Stimulated activated CD8-positive, alpha-beta memory T cell treated with anti-CD3 and anti-CD28 coated beads, Interleukin-7, amount 100 ng/mL, for 1 hour (primary cell): ENCODE measurements at regions not wholly inside any gene's neighbourhood (a gene's known extent, or its start where the extent isn't known, plus 50 kb on each side); places are given as distances from the start of the nearest gene placed in this dataset.

Experiments
- DNase-seq, 2 donors: peaks; one replicate each; pipeline ENCODE4 v3.0.0-alpha.2; 2020; ENCODE audit warnings: low read depth in 2 of 2

DNA sequence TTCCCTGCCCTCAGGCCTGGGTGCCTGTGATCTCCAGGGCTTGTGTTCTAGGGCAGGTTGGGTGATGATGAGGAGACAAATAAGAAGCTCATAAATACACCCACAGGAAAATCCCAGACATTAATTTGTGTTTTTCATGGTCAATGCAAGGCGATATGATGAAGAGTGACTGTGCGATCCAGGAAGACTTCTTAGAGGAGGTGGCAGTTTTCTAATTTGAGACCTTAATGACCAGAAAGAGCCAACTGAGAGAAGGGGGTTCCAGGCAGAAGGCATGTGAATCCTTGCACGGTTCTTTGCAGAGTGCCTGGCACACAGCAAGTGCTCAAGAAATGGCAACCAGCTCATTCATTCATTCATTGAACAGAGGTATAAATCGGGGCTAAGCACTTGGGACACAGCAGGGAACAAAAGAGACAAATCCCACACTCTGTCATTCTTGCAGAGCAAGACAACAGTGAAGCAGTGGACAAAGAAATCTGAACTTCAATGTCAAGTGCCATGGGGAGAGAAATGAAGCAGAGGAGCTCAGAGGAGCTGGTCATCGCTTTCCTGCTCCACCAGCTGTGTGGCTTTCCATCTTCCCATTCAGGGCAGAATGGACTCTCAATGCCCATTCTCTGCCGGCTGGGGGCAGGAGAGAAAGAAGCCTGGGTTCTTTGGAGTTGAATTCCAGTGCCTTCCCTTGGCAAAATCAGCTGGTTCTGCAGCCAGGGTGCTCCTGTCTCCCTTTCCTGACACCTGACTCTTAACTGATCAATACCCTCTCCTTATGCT, 128.3 kb downstream of the AACS start:
- no peak for DNase-seq

DNA sequence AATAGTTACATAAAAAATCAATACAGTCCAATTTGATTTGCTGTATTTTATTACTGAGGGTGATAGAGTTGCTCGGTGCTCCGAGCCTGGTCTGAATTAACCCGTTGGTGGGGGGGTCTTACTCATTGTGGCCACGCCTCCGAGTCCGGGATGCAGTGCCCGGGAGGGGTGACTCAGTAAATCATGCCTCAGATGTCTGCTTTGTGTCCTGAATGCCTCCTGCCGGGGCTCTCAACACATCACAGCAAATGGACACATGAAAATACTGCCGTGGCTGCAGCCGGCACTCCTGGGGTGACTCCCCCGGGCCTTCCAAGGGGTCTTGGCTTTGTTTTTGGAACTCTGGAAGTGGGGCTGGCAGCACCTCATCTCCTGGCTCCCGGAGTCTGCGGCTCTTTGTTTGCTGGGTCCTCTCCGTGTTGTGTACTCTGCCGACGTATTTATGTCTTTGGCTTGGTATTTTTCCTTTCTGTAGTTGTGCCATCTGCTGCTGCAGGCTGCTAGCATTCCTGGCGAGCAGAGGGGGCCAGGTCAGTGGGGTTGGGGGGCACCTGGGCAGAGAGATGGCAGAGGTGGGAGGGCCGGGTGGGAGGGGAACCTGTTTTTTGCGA, 129.0 kb downstream of the AACS start:
- DNase-seq: no peak

DNA sequence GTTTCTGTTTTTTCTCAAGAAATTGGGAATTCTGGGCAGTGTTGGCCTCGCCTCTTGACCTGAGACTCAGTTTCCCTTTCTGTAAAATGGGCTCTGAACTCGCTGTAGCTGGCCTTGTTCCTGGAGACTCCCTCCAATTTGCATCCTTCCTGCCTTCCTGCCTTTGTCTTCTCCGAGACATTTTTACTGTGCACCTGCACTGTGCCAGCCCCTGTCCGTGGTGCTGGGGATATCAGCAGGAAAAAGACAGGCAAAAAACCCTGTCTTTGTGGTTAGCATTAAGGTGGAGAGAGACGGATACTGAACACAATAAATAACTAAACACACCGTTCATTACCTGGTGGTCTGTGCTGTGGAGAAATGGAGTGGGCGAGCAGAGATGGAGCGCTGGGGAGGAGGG, 129.8 kb downstream of the AACS start:
- DNase-seq: no peak

DNA sequence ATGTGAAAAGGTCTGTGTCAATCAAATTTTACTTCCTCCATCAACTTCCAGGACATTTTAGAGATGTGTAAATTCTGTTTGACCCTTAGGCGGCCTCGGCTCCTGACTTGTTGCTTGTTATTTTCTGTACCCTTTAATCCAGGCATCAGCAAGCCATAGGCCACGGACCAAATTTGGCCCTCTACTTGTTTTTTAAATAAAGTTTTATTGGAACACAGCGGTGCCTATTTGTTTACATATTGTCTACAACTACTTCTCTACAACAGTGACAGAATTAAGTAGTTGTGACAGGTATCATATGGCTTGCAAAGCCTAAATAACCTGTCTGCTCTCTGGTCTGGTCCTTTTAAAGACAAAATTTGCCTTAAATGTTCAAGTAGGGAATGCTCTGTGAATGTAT, 132.1 kb downstream of the AACS start:
- DNase-seq: no peak

DNA sequence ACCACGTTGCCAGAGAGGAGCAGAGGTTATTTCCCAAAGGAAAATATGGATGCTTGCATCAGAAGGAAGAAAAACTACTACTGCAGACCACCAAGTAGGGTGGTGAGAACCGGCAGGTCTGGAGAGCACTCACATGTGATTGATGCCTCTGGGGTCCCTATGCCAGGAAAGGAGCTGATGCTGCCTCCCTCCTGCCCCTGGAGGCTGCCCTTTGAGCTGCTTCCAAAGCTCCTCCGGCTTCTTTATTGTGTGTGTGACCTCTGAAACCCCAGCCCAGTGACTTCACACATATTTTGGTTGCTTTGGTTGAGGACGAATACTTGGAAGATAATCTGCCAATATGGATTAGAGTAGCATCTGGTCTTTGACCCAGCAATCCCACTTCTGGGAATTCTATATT, 133.4 kb downstream of the AACS start:
- no peak for DNase-seq

DNA sequence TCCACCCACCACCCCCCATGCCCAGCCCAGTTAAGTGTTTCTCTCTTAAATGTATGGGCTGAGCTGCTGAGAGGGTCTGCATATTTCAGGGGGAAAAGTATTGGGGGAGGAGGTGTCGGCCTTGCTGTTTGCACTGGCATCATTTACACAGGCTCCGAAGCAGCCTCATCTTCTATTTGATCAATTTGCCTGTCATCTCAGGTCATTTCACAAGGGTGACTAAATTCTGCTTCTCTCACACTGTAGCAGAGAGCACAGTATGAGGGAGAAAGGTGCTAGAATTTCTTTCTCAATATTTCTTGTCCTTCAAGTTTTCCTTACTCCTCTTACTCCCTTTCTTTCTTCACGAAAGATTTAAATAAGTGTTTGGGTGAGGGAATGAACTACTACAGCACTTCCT, 135.9 kb downstream of the AACS start:
- DNase-seq: no peak

DNA sequence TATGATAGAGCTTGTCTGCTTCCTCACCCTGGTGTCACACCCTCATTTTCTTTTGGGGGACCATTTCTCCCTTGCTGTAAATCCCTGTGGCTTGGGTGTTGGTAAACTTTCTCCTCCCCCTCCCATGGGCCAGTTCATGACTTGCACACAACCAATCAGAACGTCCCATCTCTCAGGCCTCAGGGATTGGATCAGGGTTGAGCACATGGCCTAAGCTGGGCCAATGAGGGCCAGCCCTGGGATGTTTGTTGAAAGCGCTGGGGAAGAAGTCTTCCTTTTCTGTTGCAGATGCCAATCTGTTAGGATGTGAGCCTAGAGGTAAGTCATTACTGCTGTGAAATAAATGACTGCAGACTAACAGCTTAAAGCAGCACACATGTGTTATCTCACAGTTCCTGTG, 136.7 kb downstream of the AACS start:
- DNase-seq: no peak

DNA sequence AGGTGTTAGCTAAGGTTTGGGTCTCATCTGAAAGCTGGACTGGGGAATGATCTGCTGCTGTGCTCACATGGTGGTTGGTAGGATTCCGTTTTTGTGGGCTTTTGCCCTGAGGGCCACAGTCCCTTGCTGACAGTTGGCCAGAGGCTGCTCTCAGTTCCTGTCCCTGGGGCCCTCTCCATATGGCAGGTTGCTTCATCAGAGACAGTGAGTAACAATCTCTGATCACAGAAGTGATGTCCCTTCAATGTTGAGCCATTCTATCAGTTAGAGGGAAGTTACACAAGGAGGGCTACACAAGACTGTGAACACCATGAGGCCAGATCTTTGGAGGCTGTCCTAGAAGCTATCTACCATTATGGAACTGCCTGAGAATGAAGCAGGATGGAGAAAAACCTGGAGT, 137.2 kb downstream of the AACS start:
- DNase-seq: no peak

DNA sequence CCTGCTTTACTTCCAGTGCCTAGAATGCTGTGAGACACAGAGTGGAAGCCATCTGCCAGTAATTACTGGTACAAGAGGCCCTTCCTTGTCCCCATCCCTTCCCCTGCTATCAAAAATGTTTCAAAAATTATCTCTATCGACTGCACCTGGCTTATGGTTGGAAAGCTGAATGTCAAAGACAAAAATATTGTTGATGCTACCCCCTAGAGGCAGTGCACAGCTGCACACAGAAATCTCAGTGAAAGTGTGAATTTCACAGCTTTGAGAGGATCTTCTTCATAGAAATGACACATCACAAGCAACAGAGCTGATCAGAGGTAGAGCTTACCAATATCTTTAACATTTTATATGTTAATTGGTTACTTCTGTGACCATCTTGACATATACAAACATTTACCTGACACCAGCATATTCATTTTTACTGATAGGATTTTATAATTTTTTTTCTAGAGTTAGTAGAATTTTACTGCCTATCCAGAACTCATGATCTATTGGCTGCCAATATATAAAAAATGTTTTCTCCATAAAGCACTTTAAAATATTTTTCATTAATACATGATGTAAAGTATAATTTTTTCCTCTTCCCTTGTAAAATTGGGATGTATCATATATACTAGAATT, 138.0 kb downstream of the AACS start:
- DNase-seq: no peak

DNA sequence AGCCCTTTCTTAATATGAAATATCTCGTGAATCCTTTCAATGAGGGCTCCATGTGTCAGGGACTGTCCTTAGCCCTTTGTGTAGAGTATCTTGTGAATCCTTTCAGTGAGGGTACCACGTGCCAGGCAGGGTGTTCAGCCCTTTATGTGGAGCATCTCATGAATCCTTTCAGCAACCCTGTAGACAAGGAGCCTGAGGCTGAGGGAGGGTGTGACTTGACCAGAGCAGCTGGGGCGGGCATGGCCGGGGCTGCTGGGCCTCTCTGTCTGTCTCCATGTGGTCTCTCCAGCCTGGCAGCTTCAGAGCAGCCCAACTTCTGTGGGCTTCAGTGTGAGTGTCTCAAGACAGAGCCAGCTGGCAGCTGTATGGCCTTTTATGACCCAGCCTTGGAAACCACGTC, 140.2 kb downstream of the AACS start:
- no peak for DNase-seq

DNA sequence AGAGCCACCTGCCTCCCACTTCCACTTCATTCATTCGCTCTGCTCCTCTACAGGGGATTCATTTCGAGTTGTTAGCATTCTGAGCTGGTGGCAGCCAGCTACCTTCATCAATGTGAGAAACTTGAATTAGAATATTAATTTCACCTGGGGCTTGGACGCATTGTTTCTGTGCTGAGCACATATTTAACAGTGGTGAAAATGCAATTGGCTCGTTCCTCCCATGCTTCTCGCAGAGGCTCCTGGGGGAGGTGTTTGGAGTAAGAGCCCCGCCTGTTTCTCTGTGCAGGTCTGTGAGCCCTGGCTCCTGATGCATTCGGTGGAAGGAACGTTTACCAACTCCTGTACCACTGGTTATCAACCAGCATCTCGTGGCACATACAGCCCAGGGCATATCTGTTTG, 141.5 kb downstream of the AACS start:
- DNase-seq: no peak

DNA sequence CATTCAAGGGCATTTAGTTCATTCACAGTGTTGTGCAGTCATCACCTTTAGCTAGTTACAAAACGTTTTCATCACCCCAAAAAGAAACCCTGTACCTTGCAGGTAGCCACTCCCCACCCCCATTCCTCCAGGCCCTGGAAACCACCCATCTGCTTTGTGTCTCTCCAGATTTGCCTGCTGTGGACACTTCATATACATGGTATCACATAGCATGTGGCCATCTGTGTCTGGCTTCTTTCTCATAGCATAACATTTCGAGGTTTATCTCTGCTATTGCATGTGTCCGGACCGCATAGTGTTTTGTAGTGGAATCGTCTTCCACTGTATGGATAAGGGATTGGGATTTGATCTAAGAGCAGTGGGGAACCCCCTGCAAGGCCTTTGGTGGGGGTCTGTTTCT, 143.1 kb downstream of the AACS start:
- DNase-seq: no peak

DNA sequence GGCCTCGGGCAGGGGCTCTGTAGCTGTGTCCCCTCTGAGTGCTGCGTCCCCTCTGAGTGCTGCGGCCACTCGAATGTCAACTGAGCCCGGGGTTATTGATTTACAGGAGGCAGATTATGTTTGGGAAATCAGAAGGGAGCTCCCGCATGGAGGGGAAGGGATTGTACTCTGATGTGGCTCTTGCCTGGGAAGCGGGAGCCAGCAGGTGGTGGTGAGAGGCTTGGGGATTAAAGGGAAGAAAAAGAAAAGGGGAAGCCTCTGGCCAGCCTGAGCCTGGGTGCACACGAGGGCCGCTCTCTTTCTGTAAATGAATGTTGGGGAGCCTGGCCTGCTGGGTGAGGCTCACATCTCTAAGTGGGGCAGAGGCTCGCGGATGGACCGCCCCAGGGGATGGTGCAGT, 143.7 kb downstream of the AACS start:
- DNase-seq: no peak

DNA sequence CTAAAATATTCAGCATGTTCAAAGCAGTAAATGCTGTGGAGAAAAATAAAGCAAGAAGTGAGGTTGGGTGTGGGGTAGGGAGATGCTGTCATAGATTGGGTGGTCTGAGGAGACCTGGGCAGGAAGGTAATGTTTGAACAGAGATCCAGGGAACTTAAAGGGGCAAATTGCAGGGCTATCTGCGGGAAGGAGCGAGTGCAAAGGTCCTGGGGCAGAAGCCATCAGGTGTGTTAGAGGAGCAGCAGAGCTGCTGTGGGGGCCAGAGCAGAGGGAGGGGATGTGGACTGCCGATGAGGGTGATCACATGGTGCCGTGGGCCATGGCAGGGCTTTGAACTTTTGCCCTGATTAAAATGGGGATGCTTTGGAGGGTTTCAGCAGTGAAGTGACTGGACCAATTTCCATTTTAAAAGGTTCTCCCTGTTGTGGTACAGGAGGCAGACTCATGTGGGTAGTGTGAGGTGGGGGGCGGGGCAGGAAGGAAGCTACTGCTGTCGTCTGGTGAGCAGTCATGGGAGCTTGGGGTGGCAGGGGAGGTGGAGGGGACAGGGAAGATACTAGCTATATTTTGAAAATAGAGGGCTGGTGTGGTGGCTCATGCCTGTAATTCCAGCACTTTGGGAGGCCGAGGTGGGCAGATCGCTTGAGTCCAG, 145.0 kb downstream of the AACS start:
- no peak for DNase-seq

DNA sequence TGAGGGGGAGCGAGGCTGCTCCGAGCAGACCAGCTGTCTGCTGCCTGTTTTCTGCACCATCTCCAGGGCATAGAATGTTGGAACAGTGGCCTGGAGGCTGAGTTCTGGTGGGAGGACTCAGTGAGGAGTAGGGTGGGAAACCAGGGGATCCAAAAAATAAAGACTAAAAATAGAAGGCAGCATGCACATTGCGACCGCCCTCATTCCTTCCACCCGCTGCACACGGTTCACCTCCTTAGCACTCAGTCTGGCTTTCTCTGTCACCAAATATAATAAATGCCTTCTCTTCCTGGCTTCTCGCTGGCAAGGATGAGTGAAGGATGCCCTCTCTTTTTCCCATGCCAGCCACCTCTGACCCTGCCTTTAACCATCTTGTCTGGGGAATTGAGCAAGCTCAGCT, 146.2 kb downstream of the AACS start:
- no peak for DNase-seq

DNA sequence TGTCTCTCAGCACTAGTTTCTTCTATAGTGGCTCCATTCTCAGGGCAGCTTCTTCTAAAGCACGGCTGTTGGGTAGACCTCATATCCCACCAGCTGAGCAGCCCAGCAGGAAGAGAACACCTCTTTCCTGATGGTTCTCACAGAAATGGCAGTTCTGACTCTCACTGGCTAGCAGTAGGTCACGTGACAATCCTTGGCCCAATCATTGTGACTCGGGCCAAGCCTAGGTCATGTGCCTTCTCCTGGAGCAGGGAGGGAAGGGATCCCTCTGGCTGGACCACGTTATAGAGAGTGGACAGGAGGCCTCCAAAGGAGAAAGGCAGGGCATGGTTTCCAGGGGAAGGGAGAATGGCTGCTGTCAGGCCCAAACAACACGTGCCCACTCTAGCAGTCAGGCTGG, 149.1 kb downstream of the AACS start:
- no peak for DNase-seq

DNA sequence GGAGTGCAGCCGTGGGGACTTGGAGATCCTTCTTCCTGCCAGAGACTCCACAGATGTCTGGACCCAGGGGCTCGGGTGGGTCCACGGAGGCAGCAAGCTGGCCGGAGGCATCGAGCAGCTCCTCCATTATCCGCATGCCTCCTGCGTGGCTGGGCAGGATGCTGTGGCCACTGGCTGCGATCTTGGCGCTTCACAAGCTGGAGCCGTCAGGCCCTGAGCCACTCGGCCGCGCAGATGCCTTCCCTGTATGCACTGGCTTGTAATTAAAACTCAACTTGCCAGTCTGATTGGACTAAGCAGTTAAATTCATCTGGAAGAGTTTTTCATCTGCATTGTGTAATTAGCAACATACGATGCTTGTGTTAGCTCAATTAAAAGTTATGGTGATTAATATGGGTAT, 151.5 kb downstream of the AACS start:
- DNase-seq: no peak

DNA sequence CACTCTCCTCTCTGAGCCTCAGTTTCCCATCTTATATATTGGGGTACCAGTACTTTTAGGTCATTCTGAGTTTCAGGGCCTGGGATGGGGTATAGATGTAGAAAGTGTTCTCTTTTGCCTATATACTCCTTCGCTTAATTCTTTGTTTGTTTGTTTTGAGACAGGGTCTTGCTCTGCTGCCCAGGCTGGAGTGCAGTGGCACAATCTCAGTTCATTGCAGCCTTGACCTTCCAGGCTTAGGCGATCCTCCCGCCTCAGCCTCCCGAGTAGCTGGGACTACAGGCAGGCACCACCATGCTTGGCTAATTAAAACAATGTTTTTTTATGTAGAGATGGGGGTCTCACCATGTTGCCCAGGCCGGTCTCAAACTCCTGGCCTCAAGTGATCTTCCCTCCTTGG, 152.1 kb downstream of the AACS start:
- DNase-seq: no peak

DNA sequence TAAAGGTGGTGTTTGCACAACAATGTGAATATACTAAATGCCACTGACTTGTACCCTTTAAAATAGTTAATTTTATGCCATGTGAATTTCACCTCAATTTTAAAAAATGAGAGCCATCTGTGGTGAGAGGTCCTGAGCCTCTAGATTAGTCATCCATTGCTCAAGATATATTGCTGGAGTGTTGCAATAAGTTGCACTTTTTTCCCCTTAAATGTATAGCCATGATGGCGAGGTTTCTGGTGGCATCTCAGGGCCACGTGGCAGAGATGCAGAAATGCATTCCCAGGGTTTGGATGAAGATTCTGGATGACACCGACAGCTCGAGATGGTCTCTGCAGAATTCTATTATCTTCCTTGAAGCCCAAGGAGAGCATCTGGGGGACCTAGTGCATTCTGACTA, 153.7 kb downstream of the AACS start:
- DNase-seq: no peak

DNA sequence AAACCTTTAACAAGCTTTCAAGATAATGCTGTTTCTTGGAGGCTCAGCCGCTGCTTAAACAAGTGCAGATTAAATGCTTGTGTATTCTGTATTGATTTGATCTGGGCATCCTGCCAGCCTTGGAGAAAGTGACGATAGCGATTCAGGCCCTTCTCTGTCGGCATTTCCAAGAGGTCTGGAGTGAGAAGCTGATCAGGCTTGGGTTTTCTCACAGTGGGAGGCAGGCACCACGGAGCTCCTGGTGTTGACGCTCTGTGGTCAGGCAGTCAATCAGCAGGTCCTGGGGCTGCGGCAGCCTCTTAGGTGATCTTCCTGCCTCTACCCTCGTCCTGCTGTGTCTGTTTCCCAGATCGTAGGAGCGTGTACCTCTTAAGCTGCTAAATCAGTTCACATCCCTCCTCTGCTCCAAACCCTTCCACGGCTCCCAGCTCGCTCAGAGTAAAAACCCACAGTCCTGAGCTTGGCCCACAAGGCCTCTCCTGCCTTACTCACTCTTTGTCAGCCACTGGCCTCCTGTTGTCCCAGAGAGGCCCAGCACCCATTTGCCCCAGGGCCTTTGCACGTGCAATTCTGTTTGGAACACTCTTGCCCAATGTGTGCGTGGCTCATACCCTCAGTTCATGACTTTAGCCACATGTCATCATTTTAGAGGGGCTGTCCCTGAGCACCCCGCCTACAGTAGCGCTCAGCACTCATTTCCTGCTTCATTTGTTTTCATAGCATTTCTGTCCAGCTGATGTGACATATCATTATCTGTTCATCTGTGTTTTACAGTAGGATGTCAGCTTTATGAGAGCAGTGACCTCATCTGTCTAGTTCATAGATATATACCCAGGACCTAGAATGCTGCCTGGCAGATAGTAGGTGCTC, 155.4 kb downstream of the AACS start:
- DNase-seq: no peak

DNA sequence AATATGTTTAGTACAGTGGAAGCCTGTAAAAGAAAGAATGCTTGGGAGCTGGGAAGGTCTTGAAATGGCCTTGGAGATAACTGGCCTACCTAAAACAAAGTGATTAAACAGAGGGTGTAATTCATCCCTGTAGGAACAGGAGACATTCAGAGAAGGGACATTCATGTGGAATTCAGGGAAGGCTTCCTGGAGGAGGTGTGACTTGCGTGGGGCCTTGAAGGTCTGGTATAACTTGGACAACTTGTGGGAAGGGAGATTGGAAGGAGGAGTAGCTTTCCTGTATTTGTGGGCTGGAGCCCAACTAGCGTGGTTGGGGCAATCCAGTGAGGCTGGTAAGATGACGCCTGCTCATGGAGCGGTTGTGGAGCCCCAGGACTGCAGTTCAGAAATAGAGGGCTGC, 156.4 kb downstream of the AACS start:
- DNase-seq: no peak

DNA sequence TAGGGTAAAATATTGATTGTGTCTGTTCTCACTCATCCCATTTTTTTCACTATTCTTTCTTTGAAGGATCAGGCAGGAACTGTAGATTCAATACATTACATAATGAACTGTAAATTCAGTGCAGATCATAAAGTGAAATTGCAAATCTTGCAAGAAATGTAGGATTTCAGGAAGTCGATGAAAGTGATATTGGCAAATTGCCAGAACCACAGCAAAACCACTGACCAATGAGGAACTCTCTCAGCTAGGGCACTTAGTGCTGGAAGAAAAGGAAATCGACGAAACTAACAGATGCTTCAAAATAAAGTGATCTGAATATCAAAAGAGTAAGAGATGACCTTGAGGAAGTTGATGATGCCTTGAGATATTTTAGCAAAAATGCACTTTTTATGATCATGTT, 157.6 kb downstream of the AACS start:
- no peak for DNase-seq
